Liver (tissue), 8 donors: ENCODE measurements at regions not wholly inside any gene's neighbourhood (a gene's known extent, or its start where the extent isn't known, plus 50 kb on each side); places are given as distances from the start of the nearest gene placed in this dataset.

Experiments
- DNase-seq: peaks from one replicate; pipeline ENCODE4 v3.0.0-alpha.2; 2017; ENCODE audit warnings: low spot score
- H3K27ac ChIP-seq, 2 donors: one replicate each; pipeline ENCODE4 v1.7.0; 2013; ENCODE audit warnings: inconsistent platforms in 2 of 2, low read length in 2 of 2, control low read depth in 1 of 2, low read depth in 1 of 2, mild to moderate bottlenecking in 1 of 2
- H3K27me3 ChIP-seq, 4 donors: one replicate each; pipeline versions ENCODE4 v1.6.1 to v1.7.0; 2013; ENCODE audit warnings: low read length in 3 of 4, inconsistent platforms in 1 of 4, mild to moderate bottlenecking in 1 of 4, moderate library complexity in 1 of 4; ENCODE audit not compliant: control insufficient read depth in 4 of 4, insufficient read depth in 4 of 4
- H3K36me3 ChIP-seq, 4 donors: one replicate each; pipeline versions ENCODE4 v1.6.1 to v1.7.0; 2013; ENCODE audit warnings: low read length in 3 of 4, mild to moderate bottlenecking in 3 of 4, low read depth in 1 of 4, moderate library complexity in 1 of 4; ENCODE audit not compliant: control insufficient read depth in 4 of 4, insufficient read depth in 3 of 4
- H3K4me1 ChIP-seq, 4 donors: one replicate each; pipeline versions ENCODE4 v1.6.1 to v1.7.0; 2013; ENCODE audit warnings: low read length in 3 of 4, mild to moderate bottlenecking in 3 of 4, moderate library complexity in 1 of 4; ENCODE audit not compliant: control insufficient read depth in 4 of 4, insufficient read depth in 4 of 4
- H3K4me3 ChIP-seq, 3 donors: one replicate each; pipeline versions ENCODE4 v1.6.1 to v1.7.0; 2013; ENCODE audit warnings: low read length in 3 of 3, control low read depth in 1 of 3, low read depth in 1 of 3, mild to moderate bottlenecking in 1 of 3
- H3K9ac ChIP-seq, 2 donors: one replicate each; pipeline ENCODE4 v1.7.0; 2013; ENCODE audit warnings: low read length in 2 of 2, mild to moderate bottlenecking in 2 of 2, moderate library complexity in 2 of 2, control low read depth in 1 of 2, low read depth in 1 of 2
- H3K9me3 ChIP-seq, 4 donors: one replicate each; pipeline versions ENCODE4 v1.6.1 to v1.7.0; 2013; ENCODE audit warnings: low read length in 3 of 4; ENCODE audit not compliant: control insufficient read depth in 4 of 4
- ATF3 ChIP-seq: IDR thresholded peaks from 2 replicates; pipeline ENCODE4 v1.6.1; 2016; ENCODE audit warnings: antibody characterized with exemption
- CTCF ChIP-seq: fragments of 150-350 bp; IDR thresholded peaks from 2 replicates; pipeline ENCODE4 v1.5.1; 2017; ENCODE audit warnings: improper control_type of control experiment, low read depth, low read length; ENCODE audit not compliant: missing input control
- EGR1 ChIP-seq, 2 donors: IDR thresholded peaks; 2 replicates each; pipeline ENCODE4 v1.6.1; 2016 to 2018; ENCODE audit warnings: antibody characterized with exemption in 2 of 2, low read depth in 2 of 2
- FOXA1 ChIP-seq: IDR thresholded peaks from 2 replicates; pipeline ENCODE4 v1.6.1; 2016; ENCODE audit warnings: antibody characterized with exemption
- FOXA2 ChIP-seq: IDR thresholded peaks from 2 replicates; pipeline ENCODE4 v1.6.1; 2016; ENCODE audit warnings: antibody characterized with exemption
- GABPA ChIP-seq, 2 donors: IDR thresholded peaks in 1 of 2; conservative IDR thresholded peaks in 1 of 2; 2 replicates each; pipeline ENCODE4 v1.6.1; 2016; ENCODE audit warnings: antibody characterized with exemption in 2 of 2, mild to moderate bottlenecking in 1 of 2, moderate library complexity in 1 of 2
- HNF4A ChIP-seq, 2 donors: conservative IDR thresholded peaks; 2 replicates each; pipeline ENCODE4 v1.6.1; 2016; ENCODE audit warnings: antibody characterized with exemption in 2 of 2, mild to moderate bottlenecking in 2 of 2
- HNF4G ChIP-seq: IDR thresholded peaks from 2 replicates; pipeline ENCODE4 v1.6.1; 2016; ENCODE audit warnings: antibody characterized with exemption
- JUND ChIP-seq, 2 donors: IDR thresholded peaks; 2 replicates each; pipeline ENCODE4 v1.6.1; 2016; ENCODE audit warnings: antibody characterized with exemption in 2 of 2
- MAX ChIP-seq: IDR thresholded peaks from 2 replicates; pipeline ENCODE4 v1.6.1; 2016; ENCODE audit warnings: antibody characterized with exemption
- NR2F2 ChIP-seq: IDR thresholded peaks from 2 replicates; pipeline ENCODE4 v1.6.1; 2016; ENCODE audit warnings: antibody characterized with exemption
- RAD21 ChIP-seq, 2 donors: IDR thresholded peaks; 2 replicates each; pipeline ENCODE4 v1.6.1; 2016; ENCODE audit warnings: antibody characterized with exemption in 2 of 2, mild to moderate bottlenecking in 2 of 2
- REST ChIP-seq: IDR thresholded peaks from 2 replicates; pipeline ENCODE4 v1.6.1; 2016; ENCODE audit warnings: antibody characterized with exemption, mild to moderate bottlenecking
- RXRA ChIP-seq, 2 donors: IDR thresholded peaks; 2 replicates each; pipeline ENCODE4 v1.6.1; 2017 to 2018; ENCODE audit warnings: antibody characterized with exemption in 2 of 2, mild to moderate bottlenecking in 1 of 2
- SP1 ChIP-seq: IDR thresholded peaks from 2 replicates; pipeline ENCODE4 v1.6.1; 2018; ENCODE audit warnings: antibody characterized with exemption, mild to moderate bottlenecking
- TAF1 ChIP-seq: conservative IDR thresholded peaks from 2 replicates; pipeline ENCODE4 v1.6.1; 2016; ENCODE audit warnings: antibody characterized with exemption, mild to moderate bottlenecking
- YY1 ChIP-seq: IDR thresholded peaks from 2 replicates; pipeline ENCODE4 v1.6.1; 2016; ENCODE audit warnings: antibody characterized with exemption, mild to moderate bottlenecking
- ZBTB33 ChIP-seq: IDR thresholded peaks from 2 replicates; pipeline ENCODE4 v1.6.1; 2016; ENCODE audit warnings: antibody characterized with exemption
- WGBS: extraction: QIAGEN DNeasy Blood & Tissue Kit; methylation state at CpG from one replicate; pipeline ENCODE4 v1.1.7; 2013; 5-methylcytosine and 5-hydroxymethylcytosine counted together
- donor health status: healthy.
- donor health status: healthy.
- donor health status: healthy.
- donor health status: healthy.
- donor health status: healthy.

GRCh38 chr12:98274430-98275130 lies 240.8 kb upstream of the TMPO start:
- Histone ChIP-seq H3K9me3 (no peaks in the 10 kb centered on the region), H3K36me3 (no peaks in the 10 kb centered on the region), H3K4me1 (no peaks in the 10 kb centered on the region), H3K9ac (no peak overlapping the region), H3K27ac (no peak overlapping the region), H3K4me3 (no peak overlapping the region), H3K27me3 (peaks cover 0 to 6% (median 0%) of the 10 kb centered on the region in 4 donors)
- no peak for DNase-seq
- 60% methylated on average over 5 of the region's 5 CpGs for WGBS
- TF ChIP-seq REST: no peak

GRCh38 chr12:98275131-98275475 lies 240.3 kb upstream of the TMPO start:
- no peaks in the 10 kb centered on the region for H3K4me1 ChIP-seq
- H3K36me3 ChIP-seq: no peaks in the 10 kb centered on the region
- WGBS: 83% methylated on average over 4 of the region's 4 CpGs
- no peak overlapping the region for H3K27ac ChIP-seq
- no peak overlapping the region for H3K4me3 ChIP-seq
- TF ChIP-seq GABPA (IDR thresholded peaks at IDR 0.05 in 1 of 2, conservative IDR thresholded peaks at IDR 0.05 in 1 of 2) (no peak), RAD21 (IDR thresholded peaks at IDR 0.05) (no peak), FOXA2 (no peak), CTCF (no peak), ATF3 (no peak), TAF1 (no peak), SP1 (no peak), MAX (no peak), JUND (IDR thresholded peaks at IDR 0.05) (no peak), RXRA (IDR thresholded peaks at IDR 0.05) (no peak), ZBTB33 (no peak), NR2F2 (no peak), YY1 (no peak), HNF4A (conservative IDR thresholded peaks at IDR 0.05) (no peak), FOXA1 (no peak), HNF4G (no peak), REST (no peak), EGR1 (IDR thresholded peaks at IDR 0.05; ENCODE audit: low read depth in 2 of 2) (no peak)
- DNase-seq: no peak
- H3K9ac ChIP-seq: no peak overlapping the region
- peaks cover 0 to 6% (median 0%) of the 10 kb centered on the region in 4 donors for H3K27me3 ChIP-seq
- no peaks in the 10 kb centered on the region for H3K9me3 ChIP-seq
